ENCODE measurements at regions not wholly inside any gene's neighbourhood (a gene's known extent, or its start where the extent isn't known, plus 50 kb on each side); places are given as distances from the start of the nearest gene placed in this dataset.
"Not testable (repeated sequence)": the region's sequence is repeated elsewhere in the genome, so short reads cannot be mapped to it uniquely, and the experiment has no call there.

DNA sequence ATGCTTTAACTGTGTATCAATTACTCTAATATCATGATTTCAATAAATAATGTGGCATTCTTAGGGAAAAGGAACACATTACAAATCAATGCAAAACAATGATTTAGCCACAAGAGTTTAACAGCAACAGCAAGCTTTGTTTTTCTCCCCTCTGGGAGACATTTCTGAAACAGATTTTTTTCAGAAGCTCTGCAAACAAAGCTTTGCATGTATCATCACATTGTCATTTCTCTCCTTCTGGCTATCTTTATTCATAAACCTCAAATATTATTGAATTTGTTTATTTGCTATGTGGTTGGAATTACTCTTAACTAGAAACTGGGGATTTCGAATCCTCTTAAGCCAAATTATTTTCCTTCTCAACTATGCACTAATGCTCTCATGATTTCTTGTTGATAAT lies 278.4 kb upstream of the ATXN7L3B start:
- no peaks in the 10 kb centered on the region for H3F3A ChIP-seq (ENCODE audit: low read depth)
- no peak overlapping the region for H3K4me2 ChIP-seq (ENCODE audit: low read depth, low read length, poor library complexity, severe bottlenecking)
- no peaks in the 10 kb centered on the region for H3K4me1 ChIP-seq (ENCODE audit: insufficient read depth, low read length, poor library complexity, severe bottlenecking)
- no peaks in the 10 kb centered on the region for H3K9me2 ChIP-seq (replicated peaks; ENCODE audit: low read depth, low read length)
- H2AFZ ChIP-seq (ENCODE audit: low read length): no peak overlapping the region
- no peak overlapping the region for H3K9ac ChIP-seq (ENCODE audit: low read depth, low read length, poor library complexity, severe bottlenecking)
- TF ChIP-seq, protein P1, sequence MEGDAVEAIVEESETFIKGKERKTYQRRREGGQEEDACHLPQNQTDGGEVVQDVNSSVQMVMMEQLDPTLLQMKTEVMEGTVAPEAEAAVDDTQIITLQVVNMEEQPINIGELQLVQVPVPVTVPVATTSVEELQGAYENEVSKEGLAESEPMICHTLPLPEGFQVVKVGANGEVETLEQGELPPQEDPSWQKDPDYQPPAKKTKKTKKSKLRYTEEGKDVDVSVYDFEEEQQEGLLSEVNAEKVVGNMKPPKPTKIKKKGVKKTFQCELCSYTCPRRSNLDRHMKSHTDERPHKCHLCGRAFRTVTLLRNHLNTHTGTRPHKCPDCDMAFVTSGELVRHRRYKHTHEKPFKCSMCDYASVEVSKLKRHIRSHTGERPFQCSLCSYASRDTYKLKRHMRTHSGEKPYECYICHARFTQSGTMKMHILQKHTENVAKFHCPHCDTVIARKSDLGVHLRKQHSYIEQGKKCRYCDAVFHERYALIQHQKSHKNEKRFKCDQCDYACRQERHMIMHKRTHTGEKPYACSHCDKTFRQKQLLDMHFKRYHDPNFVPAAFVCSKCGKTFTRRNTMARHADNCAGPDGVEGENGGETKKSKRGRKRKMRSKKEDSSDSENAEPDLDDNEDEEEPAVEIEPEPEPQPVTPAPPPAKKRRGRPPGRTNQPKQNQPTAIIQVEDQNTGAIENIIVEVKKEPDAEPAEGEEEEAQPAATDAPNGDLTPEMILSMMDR (conservative IDR thresholded peaks at IDR 0.05; ENCODE audit: low read length): no peak
- no peak for TF ChIP-seq EZH2phosphoT487 (IDR thresholded peaks at IDR 0.05; ENCODE audit: borderline replicate concordance)
- H3K36me3 ChIP-seq (ENCODE audit: insufficient read depth, low read length): no peaks in the 10 kb centered on the region
- no peaks in the 10 kb centered on the region for H4K20me1 ChIP-seq (ENCODE audit: insufficient read depth, low read length, poor library complexity, severe bottlenecking)
- H3K9me3 ChIP-seq (ENCODE audit: insufficient read depth, low read depth, low read length): no peaks in the 10 kb centered on the region
- no peaks in the 10 kb centered on the region for H3K27me3 ChIP-seq (ENCODE audit: insufficient read depth, low read length, poor library complexity, severe bottlenecking)
- H3K4me3 ChIP-seq (ENCODE audit: low read length, poor library complexity, severe bottlenecking): no peak overlapping the region
- H3K79me2 ChIP-seq (ENCODE audit: insufficient read depth, low read length): no peaks in the 10 kb centered on the region

DNA sequence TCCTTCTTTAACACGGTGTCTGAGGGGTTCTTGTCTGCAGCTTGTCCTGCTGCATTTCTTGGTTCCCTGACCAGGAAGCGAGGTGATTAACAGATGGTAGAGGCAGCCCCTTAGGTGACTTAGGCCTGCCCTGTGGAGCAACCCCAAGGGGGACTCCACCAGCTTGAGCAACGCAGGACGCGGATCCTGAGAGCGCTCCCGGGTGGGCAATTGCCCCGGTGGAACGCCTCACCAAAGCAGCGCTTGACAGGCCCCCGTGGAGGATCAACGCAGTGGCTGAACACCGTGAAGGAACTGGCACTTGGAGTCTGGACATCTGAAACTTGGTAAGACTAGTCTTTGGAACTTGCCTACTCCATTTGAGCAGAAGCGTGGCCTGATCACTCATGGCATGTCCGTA lies 272.9 kb upstream of the ATXN7L3B start:
- H3K9me3 ChIP-seq (ENCODE audit: insufficient read depth, low read depth, low read length): no peaks in the 10 kb centered on the region

DNA sequence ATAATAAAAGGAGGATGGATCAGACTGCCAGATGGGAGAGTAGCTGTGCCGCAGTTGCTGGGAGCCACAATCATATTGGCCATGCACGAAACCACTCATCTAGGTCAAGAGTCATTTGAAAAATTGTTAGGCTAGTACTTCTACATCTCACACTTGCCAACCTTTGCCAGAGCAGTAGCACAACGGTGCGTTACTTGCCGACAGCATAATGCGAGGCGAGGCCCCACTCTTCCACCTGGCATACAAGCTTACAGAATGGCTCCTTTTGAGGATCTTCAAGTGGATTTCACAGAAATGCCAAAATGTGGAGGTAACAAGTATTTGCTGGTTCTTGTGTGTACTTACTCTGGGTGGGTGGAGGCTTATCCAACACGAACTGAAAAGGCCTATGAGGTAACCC lies 268.3 kb upstream of the ATXN7L3B start:
- not testable (repeated sequence) for H3K36me3 ChIP-seq (ENCODE audit: insufficient read depth, low read length); H3F3A ChIP-seq (ENCODE audit: low read depth); H3K9me3 ChIP-seq (ENCODE audit: insufficient read depth, low read depth, low read length); H3K4me3 ChIP-seq (ENCODE audit: low read length, poor library complexity, severe bottlenecking); H3K9me2 ChIP-seq (replicated peaks; ENCODE audit: low read depth, low read length); H3K27me3 ChIP-seq (ENCODE audit: insufficient read depth, low read length, poor library complexity, severe bottlenecking); H3K4me2 ChIP-seq (ENCODE audit: low read depth, low read length, poor library complexity, severe bottlenecking); H4K20me1 ChIP-seq (ENCODE audit: insufficient read depth, low read length, poor library complexity, severe bottlenecking); H3K9ac ChIP-seq (ENCODE audit: low read depth, low read length, poor library complexity, severe bottlenecking); H3K4me1 ChIP-seq (ENCODE audit: insufficient read depth, low read length, poor library complexity, severe bottlenecking); H2AFZ ChIP-seq (ENCODE audit: low read length); H3K79me2 ChIP-seq (ENCODE audit: insufficient read depth, low read length)

More for the DNA sequence above, 272.9 kb upstream of the ATXN7L3B start:
- H3K79me2 ChIP-seq (ENCODE audit: insufficient read depth, low read length): no peaks in the 10 kb centered on the region
- H3K27me3 ChIP-seq (ENCODE audit: insufficient read depth, low read length, poor library complexity, severe bottlenecking): no peaks in the 10 kb centered on the region
- no peaks in the 10 kb centered on the region for H3K4me1 ChIP-seq (ENCODE audit: insufficient read depth, low read length, poor library complexity, severe bottlenecking)
- TF ChIP-seq EZH2phosphoT487 (IDR thresholded peaks at IDR 0.05; ENCODE audit: borderline replicate concordance): no peak
- TF ChIP-seq, protein P1 (conservative IDR thresholded peaks at IDR 0.05; ENCODE audit: low read length): no peak
- H3K36me3 ChIP-seq (ENCODE audit: insufficient read depth, low read length): no peaks in the 10 kb centered on the region
- H3K4me3 ChIP-seq (ENCODE audit: low read length, poor library complexity, severe bottlenecking): no peak overlapping the region
- H3K4me2 ChIP-seq (ENCODE audit: low read depth, low read length, poor library complexity, severe bottlenecking): no peak overlapping the region
- no peaks in the 10 kb centered on the region for H3F3A ChIP-seq (ENCODE audit: low read depth)
- no peaks in the 10 kb centered on the region for H3K9me2 ChIP-seq (replicated peaks; ENCODE audit: low read depth, low read length)
- no peak overlapping the region for H2AFZ ChIP-seq (ENCODE audit: low read length)
- no peaks in the 10 kb centered on the region for H4K20me1 ChIP-seq (ENCODE audit: insufficient read depth, low read length, poor library complexity, severe bottlenecking)
- no peak overlapping the region for H3K9ac ChIP-seq (ENCODE audit: low read depth, low read length, poor library complexity, severe bottlenecking)

DNA sequence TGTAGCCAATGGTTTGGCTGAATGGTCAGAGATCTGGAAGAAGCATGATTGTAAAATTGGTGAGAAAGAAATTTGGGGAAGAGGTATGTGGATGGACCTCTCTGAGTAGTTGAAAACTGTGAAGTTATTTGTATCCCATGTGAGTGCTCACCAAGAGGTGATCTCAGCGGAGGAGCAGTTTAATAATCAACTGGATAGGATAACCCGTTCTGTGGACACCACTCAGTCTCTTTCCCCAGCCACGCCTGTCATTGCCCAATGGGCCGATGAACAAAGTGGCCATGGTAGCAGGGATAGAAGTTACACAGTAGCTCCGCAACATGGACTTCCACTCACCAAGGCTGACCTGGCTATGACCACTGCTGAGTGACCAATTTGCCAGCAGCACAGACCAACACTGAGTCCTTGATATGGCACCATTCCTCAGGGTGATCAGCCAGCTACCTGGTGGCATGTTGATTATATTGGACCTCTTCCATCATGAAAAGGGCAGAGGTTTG lies 257.4 kb upstream of the ATXN7L3B start:
- Histone ChIP-seq H2AFZ (ENCODE audit: low read length) (no peak overlapping the region), H3K9me3 (ENCODE audit: insufficient read depth, low read depth, low read length) (no peaks in the 10 kb centered on the region), H3F3A (ENCODE audit: low read depth) (no peaks in the 10 kb centered on the region), H3K27me3 (ENCODE audit: insufficient read depth, low read length, poor library complexity, severe bottlenecking) (no peaks in the 10 kb centered on the region), H3K9ac (ENCODE audit: low read depth, low read length, poor library complexity, severe bottlenecking) (no peak overlapping the region), H3K4me3 (ENCODE audit: low read length, poor library complexity, severe bottlenecking) (no peak overlapping the region), H3K36me3 (ENCODE audit: insufficient read depth, low read length) (no peaks in the 10 kb centered on the region), H3K79me2 (ENCODE audit: insufficient read depth, low read length) (no peaks in the 10 kb centered on the region), H3K9me2 (replicated peaks; ENCODE audit: low read depth, low read length) (no peaks in the 10 kb centered on the region), H4K20me1 (ENCODE audit: insufficient read depth, low read length, poor library complexity, severe bottlenecking) (no peaks in the 10 kb centered on the region), H3K4me2 (ENCODE audit: low read depth, low read length, poor library complexity, severe bottlenecking) (no peak overlapping the region), H3K4me1 (ENCODE audit: insufficient read depth, low read length, poor library complexity, severe bottlenecking) (no peaks in the 10 kb centered on the region)
- TF ChIP-seq EZH2phosphoT487 (IDR thresholded peaks at IDR 0.05; ENCODE audit: borderline replicate concordance): no peak
- TF ChIP-seq, protein P1 (conservative IDR thresholded peaks at IDR 0.05; ENCODE audit: low read length): no peak

DNA sequence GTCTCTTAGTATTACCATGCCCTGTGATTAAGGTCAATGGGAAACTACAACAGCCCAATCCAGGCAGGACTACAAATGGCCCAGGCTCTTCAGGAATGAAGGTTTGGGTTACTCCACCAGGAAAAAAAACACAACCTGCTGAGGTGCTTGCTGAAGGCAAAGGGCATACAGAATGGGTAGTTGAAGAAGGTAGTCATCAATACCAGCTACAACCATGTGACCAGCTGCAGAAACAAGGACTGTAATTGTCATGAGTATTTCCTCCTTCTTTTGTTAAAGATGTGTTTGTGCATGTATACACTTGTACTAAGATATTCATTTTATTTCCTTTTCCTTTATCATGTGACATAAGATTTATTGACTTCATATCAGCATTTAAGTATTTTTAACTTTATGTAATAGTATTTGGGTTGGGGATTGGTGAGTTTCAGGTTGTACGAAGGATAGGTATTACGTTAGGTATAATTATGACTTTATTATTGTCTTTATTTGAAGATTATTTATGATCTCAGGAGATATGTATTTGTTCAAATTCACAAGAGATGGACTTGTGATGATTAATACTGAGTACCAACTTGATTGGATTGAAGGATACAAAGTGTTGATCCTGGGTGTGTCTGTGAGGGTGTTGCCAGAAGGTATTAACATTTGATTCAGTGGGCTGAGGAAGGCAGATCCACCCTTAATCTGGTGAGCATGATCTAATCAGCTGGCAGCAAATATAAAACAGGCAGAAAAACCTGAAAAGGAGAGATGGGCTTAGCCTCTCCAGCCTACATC lies 256.0 kb upstream of the ATXN7L3B start:
- H3K27me3 ChIP-seq (ENCODE audit: insufficient read depth, low read length, poor library complexity, severe bottlenecking); H3K4me2 ChIP-seq (ENCODE audit: low read depth, low read length, poor library complexity, severe bottlenecking); H3K4me3 ChIP-seq (ENCODE audit: low read length, poor library complexity, severe bottlenecking); H2AFZ ChIP-seq (ENCODE audit: low read length); H4K20me1 ChIP-seq (ENCODE audit: insufficient read depth, low read length, poor library complexity, severe bottlenecking); H3K9me3 ChIP-seq (ENCODE audit: insufficient read depth, low read depth, low read length); H3K9me2 ChIP-seq (replicated peaks; ENCODE audit: low read depth, low read length); H3K9ac ChIP-seq (ENCODE audit: low read depth, low read length, poor library complexity, severe bottlenecking); H3K36me3 ChIP-seq (ENCODE audit: insufficient read depth, low read length); H3K4me1 ChIP-seq (ENCODE audit: insufficient read depth, low read length, poor library complexity, severe bottlenecking); H3F3A ChIP-seq (ENCODE audit: low read depth); H3K79me2 ChIP-seq (ENCODE audit: insufficient read depth, low read length): not testable (repeated sequence)

Measured in Loucy (cell line).